ENCODE measurements at regions not wholly inside any gene's neighbourhood (a gene's known extent, or its start where the extent isn't known, plus 50 kb on each side); places are given as distances from the start of the nearest gene placed in this dataset.

GRCh38 chr12:78392918-78393317 is 471.7 kb upstream of the SYT1 start:
- TF ChIP-seq POLR2A (IDR thresholded peaks at IDR 0.05) (no peak), CTCF (IDR thresholded peaks at IDR 0.05) (no peak)
